Endothelial cell of umbilical vein (primary cell): ENCODE measurements at regions not wholly inside any gene's neighbourhood (a gene's known extent, or its start where the extent isn't known, plus 50 kb on each side); places are given as distances from the start of the nearest gene placed in this dataset.

Source experiments
- CTCF ChIP-seq, 2 donors: IDR thresholded peaks; 1 replicate in 1 of 2; 2 replicates in 1 of 2; pipeline ENCODE4 v1.5.1; 2011; ENCODE audit warnings: low read length in 2 of 2, mild to moderate bottlenecking in 2 of 2, moderate library complexity in 2 of 2, control low read depth in 1 of 2, inconsistent platforms in 1 of 2, low read depth in 1 of 2; ENCODE audit not compliant: insufficient read depth in 1 of 2; ENCODE audit errors: extremely low read depth in 1 of 2
- FOS ChIP-seq: IDR thresholded peaks from 2 replicates; pipeline ENCODE4 v1.6.1; 2011; ENCODE audit warnings: mild to moderate bottlenecking, low read length, moderate library complexity, borderline replicate concordance; ENCODE audit not compliant: insufficient read depth
- POLR2A ChIP-seq: IDR thresholded peaks from 2 replicates; pipeline ENCODE4 v1.6.1; 2012; ENCODE audit warnings: low read depth, mild to moderate bottlenecking, control low read depth, low read length
- POLR2AphosphoS5 ChIP-seq: IDR thresholded peaks from 2 replicates; pipeline ENCODE4 v1.6.1; 2012; ENCODE audit warnings: low read depth, mild to moderate bottlenecking, control low read depth, low read length, moderate library complexity; ENCODE audit not compliant: insufficient read depth

- TF ChIP-seq FOS (no peak), CTCF (IDR thresholded peaks at IDR 0.05; ENCODE audit: extremely low read depth in 1 of 2, insufficient read depth in 1 of 2, low read depth in 1 of 2, low read length in 2 of 2) (no peak), POLR2A (no peak), POLR2AphosphoS5 (no peak)
These were observed 158.7 kb downstream of the TMEM167A start for GRCh38 chr5:82918311-82919031.
